ENCODE measurements at regions not wholly inside any gene's neighbourhood (a gene's known extent, or its start where the extent isn't known, plus 50 kb on each side); places are given as distances from the start of the nearest gene placed in this dataset.

GRCh38 chr11:39220501-39221230 lies 2238.8 kb downstream of the LRRC4C start:
- no peak for DNase-seq (ENCODE audit: low spot score)
- in situ Hi-C loops (cut with MboI; ENCODE audit: low pct_unique_long_range_greater_than_20kb, low sequenced_read_pairs, unreplicated experiment): no loop called here
- TF ChIP-seq CTCF (IDR thresholded peaks at IDR 0.05; ENCODE audit: extremely low read depth, insufficient read depth, missing control alignments): no peak

- TF ChIP-seq CTCF (IDR thresholded peaks at IDR 0.05; ENCODE audit: extremely low read depth, insufficient read depth, missing control alignments): no peak
- in situ Hi-C loops (cut with MboI; ENCODE audit: low pct_unique_long_range_greater_than_20kb, low sequenced_read_pairs, unreplicated experiment): no loop called here
- DNase-seq (ENCODE audit: low spot score): no peak
Measured at GRCh38 chr11:39220069-39220468, 2239.4 kb downstream of the LRRC4C start.

- no peak for DNase-seq (ENCODE audit: low spot score)
- in situ Hi-C loops (cut with MboI; ENCODE audit: low pct_unique_long_range_greater_than_20kb, low sequenced_read_pairs, unreplicated experiment): no loop called here
- TF ChIP-seq CTCF (IDR thresholded peaks at IDR 0.05; ENCODE audit: extremely low read depth, insufficient read depth, missing control alignments): no peak
Measured at GRCh38 chr11:39209981-39210380, 2249.5 kb downstream of the LRRC4C start.

GRCh38 chr11:39205236-39205995 lies 2254.0 kb downstream of the LRRC4C start:
- in situ Hi-C loops (cut with MboI; ENCODE audit: low pct_unique_long_range_greater_than_20kb, low sequenced_read_pairs, unreplicated experiment): no loop called here
- TF ChIP-seq CTCF (IDR thresholded peaks at IDR 0.05; ENCODE audit: extremely low read depth, insufficient read depth, missing control alignments): no peak
- DNase-seq (ENCODE audit: low spot score): no peak

- in situ Hi-C loops (cut with MboI; ENCODE audit: low pct_unique_long_range_greater_than_20kb, low sequenced_read_pairs, unreplicated experiment): no loop called here
- TF ChIP-seq CTCF (IDR thresholded peaks at IDR 0.05; ENCODE audit: extremely low read depth, insufficient read depth, missing control alignments): no peak
- no peak for DNase-seq (ENCODE audit: low spot score)
Measured at GRCh38 chr11:39192671-39193070, 2266.8 kb downstream of the LRRC4C start.

GRCh38 chr11:39190751-39191150 lies 2268.7 kb downstream of the LRRC4C start:
- TF ChIP-seq CTCF (IDR thresholded peaks at IDR 0.05; ENCODE audit: extremely low read depth, insufficient read depth, missing control alignments): no peak
- in situ Hi-C loops (cut with MboI; ENCODE audit: low pct_unique_long_range_greater_than_20kb, low sequenced_read_pairs, unreplicated experiment): no loop called here
- no peak for DNase-seq (ENCODE audit: low spot score)
